LNCAP (cell line): ENCODE measurements at regions not wholly inside any gene's neighbourhood (a gene's known extent, or its start where the extent isn't known, plus 50 kb on each side); places are given as distances from the start of the nearest gene placed in this dataset.

ENCODE experiments used
- CTCF ChIP-seq: fragments of 450-650 bp; IDR thresholded peaks from 2 replicates; pipeline ENCODE4 v1.5.1; 2017; ENCODE audit warnings: mild to moderate bottlenecking

- no peak for TF ChIP-seq CTCF
Observed at GRCh38 chr4:123649250-123649644, 252.7 kb downstream of the SPRY1 start.

- no peak for TF ChIP-seq CTCF
Observed at GRCh38 chr4:123649645-123650391, 253.2 kb downstream of the SPRY1 start.

GRCh38 chr4:123651066-123651465, 254.5 kb downstream of the SPRY1 start:
- no peak for TF ChIP-seq CTCF

- TF ChIP-seq CTCF, result no peak
Observed at GRCh38 chr4:123651536-123652180, 255.1 kb downstream of the SPRY1 start.

- no peak for TF ChIP-seq CTCF
Observed at GRCh38 chr4:123652476-123652875, 255.9 kb downstream of the SPRY1 start.

- TF ChIP-seq CTCF, result no peak
Observed at GRCh38 chr4:123653236-123653635, 256.6 kb downstream of the SPRY1 start.

GRCh38 chr4:123659262-123659661, 262.7 kb downstream of the SPRY1 start:
- TF ChIP-seq CTCF, result no peak
